ENCODE measurements at regions not wholly inside any gene's neighbourhood (a gene's known extent, or its start where the extent isn't known, plus 50 kb on each side); places are given as distances from the start of the nearest gene placed in this dataset.

GRCh38 chr2:128724547-128724946, 405.9 kb upstream of the HS6ST1 start:
- DNase-seq = no peak
- no peak for FAIRE-seq
- Histone ChIP-seq H3K36me3 (no peaks in the 10 kb centered on the region), H3K27me3 (no peaks in the 10 kb centered on the region), H3K27ac (no peak overlapping the region), H3K9me3 (no peaks in the 10 kb centered on the region), H3K4me1 (no peaks in the 10 kb centered on the region), H3K4me3 (no peak overlapping the region)
- WGBS, 2 donors = 83% methylated on average over 7 of the region's 7 CpGs
- intact Hi-C loops (cut with DNase I) = no loop called here
- no peak for ATAC-seq
- no peak for TF ChIP-seq CTCF (IDR thresholded peaks at IDR 0.05)

DNA sequence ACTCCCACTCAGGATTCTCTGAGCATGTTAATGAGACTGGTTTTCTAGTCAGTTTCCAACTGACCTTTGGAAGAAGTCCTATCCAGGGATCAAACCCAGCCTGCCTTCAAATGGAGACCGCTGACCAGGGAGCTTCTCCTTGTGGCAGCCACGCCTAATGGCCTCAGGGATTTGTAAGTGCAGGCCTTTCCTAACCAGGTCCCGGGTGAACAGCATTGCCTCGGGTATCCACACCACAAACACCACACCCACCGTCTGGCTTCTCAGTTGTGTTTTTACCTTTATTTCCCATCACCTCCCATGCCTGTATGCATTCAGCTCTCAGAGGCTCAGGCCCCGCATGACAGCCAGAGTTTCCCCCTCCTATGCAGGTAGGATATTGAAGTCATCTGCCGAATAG, 406.3 kb upstream of the HS6ST1 start:
- Histone ChIP-seq H3K36me3 (no peaks in the 10 kb centered on the region), H3K27me3 (no peaks in the 10 kb centered on the region), H3K4me3 (no peak overlapping the region), H3K9me3 (no peaks in the 10 kb centered on the region), H3K4me1 (no peaks in the 10 kb centered on the region), H3K27ac (no peak overlapping the region)
- no peak for FAIRE-seq
- intact Hi-C loops (cut with DNase I) = no loop called here
- WGBS, 2 donors = 90 to 94% methylated on average over 7 of the region's 7 CpGs
- ATAC-seq = no peak
- no peak for TF ChIP-seq CTCF (IDR thresholded peaks at IDR 0.05)
- DNase-seq = no peak

DNA sequence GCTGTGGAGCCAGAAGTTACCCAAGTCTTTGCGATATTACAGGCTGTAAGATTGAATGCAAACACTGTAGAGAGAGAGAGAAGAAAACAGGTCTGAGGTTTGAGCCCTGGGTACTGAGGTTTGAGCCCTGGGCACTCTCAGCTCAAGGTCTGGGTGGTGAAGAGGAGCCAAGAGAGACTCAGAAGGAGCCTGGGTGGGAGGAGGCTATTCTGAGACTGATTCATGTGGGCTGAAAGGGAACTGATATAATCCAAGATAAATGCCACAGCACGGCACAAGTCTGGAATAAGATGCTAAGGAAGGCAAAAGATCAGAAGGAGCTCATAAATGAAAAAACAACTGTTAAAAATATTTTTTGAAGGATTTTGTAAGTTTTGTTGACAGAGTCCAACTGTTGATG, 407.6 kb upstream of the HS6ST1 start:
- DNase-seq = no peak
- no peak overlapping the region for H3K27ac ChIP-seq
- 66 to 79% methylated on average over 2 of the region's 2 CpGs for WGBS, 2 donors
- no peaks in the 10 kb centered on the region for H3K27me3 ChIP-seq
- no peaks in the 10 kb centered on the region for H3K36me3 ChIP-seq
- no peaks in the 10 kb centered on the region for H3K9me3 ChIP-seq
- FAIRE-seq = no peak
- H3K4me3 ChIP-seq = no peak overlapping the region
- TF ChIP-seq CTCF (IDR thresholded peaks at IDR 0.05) = no peak
- no peaks in the 10 kb centered on the region for H3K4me1 ChIP-seq
- ATAC-seq = peak in 1 of 4 donors; percentile 24
- intact Hi-C loops (cut with DNase I) = no loop called here

- no peak for TF ChIP-seq CTCF (IDR thresholded peaks at IDR 0.05)
- H3K9me3 ChIP-seq = no peaks in the 10 kb centered on the region
- no peaks in the 10 kb centered on the region for H3K36me3 ChIP-seq
- FAIRE-seq (no peak), ATAC-seq (no peak), DNase-seq (no peak)
- no peaks in the 10 kb centered on the region for H3K27me3 ChIP-seq
- no peak overlapping the region for H3K4me3 ChIP-seq
- WGBS, 2 donors = 80 to 84% methylated on average over 4 of the region's 4 CpGs
- intact Hi-C loops (cut with DNase I) = no loop called here
- no peaks in the 10 kb centered on the region for H3K4me1 ChIP-seq
- no peak overlapping the region for H3K27ac ChIP-seq
Measured at GRCh38 chr2:128726911-128727310, 408.2 kb upstream of the HS6ST1 start.

GRCh38 chr2:128727404-128727803, 408.7 kb upstream of the HS6ST1 start:
- TF ChIP-seq CTCF (IDR thresholded peaks at IDR 0.05) = no peak
- Histone ChIP-seq H3K9me3 (no peaks in the 10 kb centered on the region), H3K27ac (no peak overlapping the region), H3K4me1 (no peaks in the 10 kb centered on the region), H3K27me3 (no peaks in the 10 kb centered on the region), H3K36me3 (no peaks in the 10 kb centered on the region), H3K4me3 (no peak overlapping the region)
- WGBS, 2 donors = 87 to 89% methylated on average over 2 of the region's 2 CpGs
- ATAC-seq (no peak), DNase-seq (no peak), FAIRE-seq (no peak)
- intact Hi-C loops (cut with DNase I) = no loop called here

Data from pancreas (tissue), 10 donors.